ENCODE measurements at regions not wholly inside any gene's neighbourhood (a gene's known extent, or its start where the extent isn't known, plus 50 kb on each side); places are given as distances from the start of the nearest gene placed in this dataset.
A peak's percentile ranks its signal among the peaks of the same experiment; 100 is the strongest.

DNA sequence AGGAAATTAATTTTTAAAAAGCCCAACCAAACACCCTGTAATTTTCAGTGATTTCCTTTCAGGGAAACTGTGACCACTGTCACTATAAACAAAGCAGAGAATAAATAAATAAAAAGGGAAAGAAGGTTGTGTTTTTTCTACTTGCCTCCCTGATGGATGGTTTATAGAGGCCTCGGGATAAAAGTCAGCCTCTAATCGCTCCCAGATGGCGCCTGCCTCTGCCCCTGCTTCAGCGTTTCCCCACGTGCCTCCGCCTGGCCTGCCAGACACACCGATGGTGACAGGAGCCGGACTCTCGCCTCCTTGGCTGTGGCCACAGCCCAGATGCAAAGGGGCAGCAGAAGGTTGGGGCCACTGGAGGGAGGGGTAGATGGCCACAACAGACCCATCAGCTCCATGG is 327.7 kb downstream of the CDC5L start (continued):
- TF ChIP-seq, protein P1, sequence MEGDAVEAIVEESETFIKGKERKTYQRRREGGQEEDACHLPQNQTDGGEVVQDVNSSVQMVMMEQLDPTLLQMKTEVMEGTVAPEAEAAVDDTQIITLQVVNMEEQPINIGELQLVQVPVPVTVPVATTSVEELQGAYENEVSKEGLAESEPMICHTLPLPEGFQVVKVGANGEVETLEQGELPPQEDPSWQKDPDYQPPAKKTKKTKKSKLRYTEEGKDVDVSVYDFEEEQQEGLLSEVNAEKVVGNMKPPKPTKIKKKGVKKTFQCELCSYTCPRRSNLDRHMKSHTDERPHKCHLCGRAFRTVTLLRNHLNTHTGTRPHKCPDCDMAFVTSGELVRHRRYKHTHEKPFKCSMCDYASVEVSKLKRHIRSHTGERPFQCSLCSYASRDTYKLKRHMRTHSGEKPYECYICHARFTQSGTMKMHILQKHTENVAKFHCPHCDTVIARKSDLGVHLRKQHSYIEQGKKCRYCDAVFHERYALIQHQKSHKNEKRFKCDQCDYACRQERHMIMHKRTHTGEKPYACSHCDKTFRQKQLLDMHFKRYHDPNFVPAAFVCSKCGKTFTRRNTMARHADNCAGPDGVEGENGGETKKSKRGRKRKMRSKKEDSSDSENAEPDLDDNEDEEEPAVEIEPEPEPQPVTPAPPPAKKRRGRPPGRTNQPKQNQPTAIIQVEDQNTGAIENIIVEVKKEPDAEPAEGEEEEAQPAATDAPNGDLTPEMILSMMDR (IDR thresholded peaks at IDR 0.05), result no peak
- peak; percentile 99 for TF ChIP-seq MXI1 (IDR thresholded peaks at IDR 0.05; ENCODE audit: low read depth, low read length)
- TF ChIP-seq, protein P2, sequence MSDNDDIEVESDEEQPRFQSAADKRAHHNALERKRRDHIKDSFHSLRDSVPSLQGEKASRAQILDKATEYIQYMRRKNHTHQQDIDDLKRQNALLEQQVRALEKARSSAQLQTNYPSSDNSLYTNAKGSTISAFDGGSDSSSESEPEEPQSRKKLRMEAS (IDR thresholded peaks at IDR 0.05; ENCODE audit: low read depth), result no peak
- TF ChIP-seq TAF1 (IDR thresholded peaks at IDR 0.05; ENCODE audit: borderline replicate concordance, low read depth, low read length), result no peak
- TF ChIP-seq, protein P3, sequence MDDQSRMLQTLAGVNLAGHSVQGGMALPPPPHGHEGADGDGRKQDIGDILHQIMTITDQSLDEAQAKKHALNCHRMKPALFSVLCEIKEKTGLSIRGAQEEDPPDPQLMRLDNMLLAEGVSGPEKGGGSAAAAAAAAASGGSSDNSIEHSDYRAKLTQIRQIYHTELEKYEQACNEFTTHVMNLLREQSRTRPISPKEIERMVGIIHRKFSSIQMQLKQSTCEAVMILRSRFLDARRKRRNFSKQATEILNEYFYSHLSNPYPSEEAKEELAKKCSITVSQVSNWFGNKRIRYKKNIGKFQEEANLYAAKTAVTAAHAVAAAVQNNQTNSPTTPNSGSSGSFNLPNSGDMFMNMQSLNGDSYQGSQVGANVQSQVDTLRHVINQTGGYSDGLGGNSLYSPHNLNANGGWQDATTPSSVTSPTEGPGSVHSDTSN (IDR thresholded peaks at IDR 0.05), result no peak
- TF ChIP-seq TCF12 (IDR thresholded peaks at IDR 0.05), result peak; percentile 37; the same call in 1 of the 2 replicates
- TF ChIP-seq CHD2 (IDR thresholded peaks at IDR 0.05; ENCODE audit: low read length, partially characterized antibody), result peak; percentile 50
- TF ChIP-seq, protein P4, sequence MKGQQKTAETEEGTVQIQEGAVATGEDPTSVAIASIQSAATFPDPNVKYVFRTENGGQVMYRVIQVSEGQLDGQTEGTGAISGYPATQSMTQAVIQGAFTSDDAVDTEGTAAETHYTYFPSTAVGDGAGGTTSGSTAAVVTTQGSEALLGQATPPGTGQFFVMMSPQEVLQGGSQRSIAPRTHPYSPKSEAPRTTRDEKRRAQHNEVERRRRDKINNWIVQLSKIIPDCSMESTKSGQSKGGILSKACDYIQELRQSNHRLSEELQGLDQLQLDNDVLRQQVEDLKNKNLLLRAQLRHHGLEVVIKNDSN (IDR thresholded peaks at IDR 0.05; ENCODE audit: borderline replicate concordance, low read depth), result no peak
- TF ChIP-seq GATA2 (CRISPR knock-in tag; IDR thresholded peaks at IDR 0.05), result peak; percentile 35; the same call in 1 of the 2 replicates
- TF ChIP-seq FOXM1 (IDR thresholded peaks at IDR 0.05; ENCODE audit: low read depth), result no peak
- no peak for TF ChIP-seq NFIC (IDR thresholded peaks at IDR 0.05; ENCODE audit: borderline replicate concordance)
- TF ChIP-seq, protein P5, sequence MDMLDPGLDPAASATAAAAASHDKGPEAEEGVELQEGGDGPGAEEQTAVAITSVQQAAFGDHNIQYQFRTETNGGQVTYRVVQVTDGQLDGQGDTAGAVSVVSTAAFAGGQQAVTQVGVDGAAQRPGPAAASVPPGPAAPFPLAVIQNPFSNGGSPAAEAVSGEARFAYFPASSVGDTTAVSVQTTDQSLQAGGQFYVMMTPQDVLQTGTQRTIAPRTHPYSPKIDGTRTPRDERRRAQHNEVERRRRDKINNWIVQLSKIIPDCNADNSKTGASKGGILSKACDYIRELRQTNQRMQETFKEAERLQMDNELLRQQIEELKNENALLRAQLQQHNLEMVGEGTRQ (IDR thresholded peaks at IDR 0.05; ENCODE audit: borderline replicate concordance, low read depth, low read length), result no peak
- TF ChIP-seq FOSL2 (IDR thresholded peaks at IDR 0.05; ENCODE audit: borderline replicate concordance, low read depth), result no peak
- peak; percentile 30 for TF ChIP-seq RAD21 (IDR thresholded peaks at IDR 0.05; ENCODE audit: low read length)
- TF ChIP-seq, protein P6, sequence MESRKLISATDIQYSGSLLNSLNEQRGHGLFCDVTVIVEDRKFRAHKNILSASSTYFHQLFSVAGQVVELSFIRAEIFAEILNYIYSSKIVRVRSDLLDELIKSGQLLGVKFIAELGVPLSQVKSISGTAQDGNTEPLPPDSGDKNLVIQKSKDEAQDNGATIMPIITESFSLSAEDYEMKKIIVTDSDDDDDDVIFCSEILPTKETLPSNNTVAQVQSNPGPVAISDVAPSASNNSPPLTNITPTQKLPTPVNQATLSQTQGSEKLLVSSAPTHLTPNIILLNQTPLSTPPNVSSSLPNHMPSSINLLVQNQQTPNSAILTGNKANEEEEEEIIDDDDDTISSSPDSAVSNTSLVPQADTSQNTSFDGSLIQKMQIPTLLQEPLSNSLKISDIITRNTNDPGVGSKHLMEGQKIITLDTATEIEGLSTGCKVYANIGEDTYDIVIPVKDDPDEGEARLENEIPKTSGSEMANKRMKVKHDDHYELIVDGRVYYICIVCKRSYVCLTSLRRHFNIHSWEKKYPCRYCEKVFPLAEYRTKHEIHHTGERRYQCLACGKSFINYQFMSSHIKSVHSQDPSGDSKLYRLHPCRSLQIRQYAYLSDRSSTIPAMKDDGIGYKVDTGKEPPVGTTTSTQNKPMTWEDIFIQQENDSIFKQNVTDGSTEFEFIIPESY (IDR thresholded peaks at IDR 0.05; ENCODE audit: borderline replicate concordance, low read depth), result no peak
- TF ChIP-seq RXRA (IDR thresholded peaks at IDR 0.05; ENCODE audit: borderline replicate concordance, low read depth), result no peak
- TF ChIP-seq TEAD4 (IDR thresholded peaks at IDR 0.05; ENCODE audit: borderline replicate concordance, insufficient read depth), result no peak
- TF ChIP-seq ELF1 (IDR thresholded peaks at IDR 0.05), result no peak
- peak; percentile 91 for TF ChIP-seq FOXJ3 (CRISPR knock-in tag; IDR thresholded peaks at IDR 0.05)
- TF ChIP-seq JUND (IDR thresholded peaks at IDR 0.05), result no peak
- no peak for TF ChIP-seq SIN3A (IDR thresholded peaks at IDR 0.05; ENCODE audit: borderline replicate concordance, low read depth, low read length)
- no peak for TF ChIP-seq SMC3 (IDR thresholded peaks at IDR 0.05; ENCODE audit: low read depth, low read length)
- TF ChIP-seq NRF1 (IDR thresholded peaks at IDR 0.05; ENCODE audit: low read depth, low read length), result no peak

Data from SK-N-SH (cell line).